HepG2 (cell line): ENCODE measurements at regions not wholly inside any gene's neighbourhood (a gene's known extent, or its start where the extent isn't known, plus 50 kb on each side); places are given as distances from the start of the nearest gene placed in this dataset.

Source experiments
- ATAC-seq: fragments of 200-7000 bp; cut with Tn5 transposase; 3 replicates; pipeline ENCODE4 v1.9.1; 2020; ENCODE audit warnings: mild to moderate bottlenecking, moderate library complexity
- BruUV-seq: library from RNA; stranded (reverse); fragments of 400-500 nt; replicated peaks from 2 replicates; lab custom pipeline; 2021; lab: Mats Ljungman, UMichigan
- CTCF ChIA-PET: fragments of 300-600 bp; formaldehyde crosslinking; extraction: SDS; loops from one replicate; lab custom pipeline; 2021; ENCODE audit warnings: low total read pairs, inconsistent platforms, low intra/inter-chr PET ratio; lab: Yijun Ruan, JAX
- POLR2A ChIA-PET: fragments of 350-600 bp; sonication (Branson Sonifier 250); formaldehyde crosslinking; loops from one replicate; lab custom pipeline; 2020; ENCODE audit warnings: antibody characterized with exemption, inconsistent platforms; lab: Yijun Ruan, JAX
- DNase-seq: peaks from one replicate; pipeline ENCODE4 v3.0.0-alpha.2; 2015; ENCODE audit warnings: low spot score
- FAIRE-seq: peaks from 3 replicates; lab custom pipeline; 2011; peaks lifted over from hg19 to GRCh38; lab: Jason Lieb, UNC
- H2AFZ ChIP-seq: one replicate; pipeline ENCODE4 v1.6.1; 2011; ENCODE audit warnings: low read length, inconsistent platforms
- H3K27ac ChIP-seq: fragments of 300-600 bp; 3 replicates; pipeline ENCODE4 v1.8.0; 2011; ENCODE audit warnings: mixed run types, mild to moderate bottlenecking, mixed read lengths, low read length, inconsistent platforms; ENCODE audit not compliant: insufficient read depth; ENCODE audit errors: extremely low read length
- H3K27me3 ChIP-seq, 2 experiments: fragments of 200-600 bp in 1 of 2; 2 replicates in 1 of 2; 3 replicates in 1 of 2; pipeline versions ENCODE4 v1.6.0 to v1.8.0; 2011; ENCODE audit warnings: low read length in 2 of 2, mild to moderate bottlenecking in 2 of 2, moderate library complexity in 2 of 2, inconsistent platforms in 1 of 2; ENCODE audit not compliant: insufficient read depth in 2 of 2, control insufficient read depth in 1 of 2
- H3K36me3 ChIP-seq, 2 experiments: fragments of 200-600 bp in 1 of 2; replicated peaks in 1 of 2; 2 replicates in 1 of 2; 3 replicates in 1 of 2; pipeline versions ENCODE4 v1.5.1 to v1.8.0; 2011; ENCODE audit warnings: low read length in 2 of 2, inconsistent platforms in 1 of 2; ENCODE audit not compliant: insufficient read depth in 2 of 2, control insufficient read depth in 1 of 2
- H3K4me1 ChIP-seq: 2 replicates; pipeline ENCODE4 v1.5.1; 2012; ENCODE audit warnings: low read length, inconsistent platforms; ENCODE audit not compliant: insufficient read depth
- H3K4me2 ChIP-seq: 2 replicates; pipeline ENCODE4 v1.6.0; 2011; ENCODE audit warnings: low read depth, low read length, inconsistent platforms
- H3K4me3 ChIP-seq, 3 experiments: fragments of 200-600 bp in 1 of 3; sonication (generic), shearing (Covaris generic) in 1 of 3; replicated peaks in 1 of 3; 2 replicates each; pipeline ENCODE4 v1.5.1; 2011 to 2016; ENCODE audit warnings: low read length in 3 of 3, inconsistent platforms in 2 of 3, low read depth in 2 of 3, mild to moderate bottlenecking in 2 of 3, control low read depth in 1 of 3, mixed read lengths in 1 of 3; ENCODE audit not compliant: insufficient read depth in 1 of 3
- H3K79me2 ChIP-seq: one replicate; pipeline ENCODE4 v1.6.1; 2011; ENCODE audit warnings: low read length, inconsistent platforms; ENCODE audit not compliant: insufficient read depth
- H3K9ac ChIP-seq: 2 replicates; pipeline ENCODE4 v1.6.0; 2011; ENCODE audit warnings: mild to moderate bottlenecking, low read depth, low read length, inconsistent platforms; ENCODE audit not compliant: insufficient read depth
- H3K9me3 ChIP-seq: 2 replicates; pipeline ENCODE4 v1.5.1; 2012; ENCODE audit warnings: mild to moderate bottlenecking, low read length
- H4K20me1 ChIP-seq: 2 replicates; pipeline ENCODE4 v1.6.0; 2011; ENCODE audit warnings: inconsistent platforms, mild to moderate bottlenecking, low read length, moderate library complexity; ENCODE audit not compliant: insufficient read depth
- CBX1 ChIP-seq: IDR thresholded peaks from one replicate; pipeline ENCODE4 v1.6.1; 2016; ENCODE audit warnings: antibody characterized with exemption, low read depth
- DR1 ChIP-seq: sonication (generic); formaldehyde crosslinking; IDR thresholded peaks from 2 replicates; pipeline ENCODE4 v1.8.0; 2021; ENCODE audit warnings: mild to moderate bottlenecking, missing genetic modification reagents, inconsistent platforms
- HMG20B ChIP-seq: conservative IDR thresholded peaks from 2 replicates; pipeline ENCODE4 v1.6.1; 2016; ENCODE audit warnings: missing genetic modification reagents, missing compliant biosample characterization
- HNRNPUL1 ChIP-seq: fragments of 200-400 bp; formaldehyde crosslinking; IDR thresholded peaks from 2 replicates; pipeline ENCODE4 v1.6.1; 2017; ENCODE audit warnings: low read depth, mild to moderate bottlenecking, low read length, moderate library complexity
- JUND ChIP-seq: sonication (generic); formaldehyde crosslinking; IDR thresholded peaks from 2 replicates; pipeline ENCODE4 v1.8.0; 2022; ENCODE audit warnings: mild to moderate bottlenecking, missing genetic modification reagents
- SKIL ChIP-seq: sonication (generic); formaldehyde crosslinking; IDR thresholded peaks from 2 replicates; pipeline ENCODE4 v1.8.0; 2022; ENCODE audit warnings: missing genetic modification reagents, mild to moderate bottlenecking, moderate library complexity, borderline replicate concordance
- SRF ChIP-seq: IDR thresholded peaks from 2 replicates; pipeline ENCODE4 v1.6.1; 2011; ENCODE audit warnings: mild to moderate bottlenecking, low read depth, low read length, moderate library complexity
- TBP ChIP-seq: sonication (generic); formaldehyde crosslinking; IDR thresholded peaks from 2 replicates; pipeline ENCODE4 v1.5.0; 2020; ENCODE audit warnings: missing genetic modification reagents
- TEAD2 ChIP-seq: sonication (generic); formaldehyde crosslinking; IDR thresholded peaks from 2 replicates; pipeline ENCODE4 v1.9.0; 2021; ENCODE audit warnings: missing genetic modification reagents
- ZNF567 ChIP-seq: sonication (generic); formaldehyde crosslinking; IDR thresholded peaks from 2 replicates; pipeline ENCODE4 v1.8.1; 2023; ENCODE audit warnings: mild to moderate bottlenecking, missing genetic modification reagents, borderline replicate concordance
- ZSCAN22 ChIP-seq: sonication (generic); formaldehyde crosslinking; IDR thresholded peaks from 2 replicates; pipeline ENCODE4 v1.4.0; 2020; ENCODE audit warnings: mild to moderate bottlenecking, missing genetic modification reagents
- WGBS: methylation state at CpG from one replicate; pipeline ENCODE4 v1.1.6; 2017; ENCODE audit warnings: low lambda C conversion rate; 5-methylcytosine and 5-hydroxymethylcytosine counted together
- in situ Hi-C: cut with HindIII; loops from 2 replicates; pipeline ENCODE4 v1.10.0; 2017; ENCODE audit warnings: low pct_unique_long_range_greater_than_20kb; ENCODE audit not compliant: extremely low pct_ligation_motif_present
- intact Hi-C: fragments of 100-400 bp; cut with micrococcal nuclease; formaldehyde crosslinking; loops from one replicate; pipeline ENCODE4 v1.10.0; 2022; ENCODE audit not compliant: unreplicated experiment

GRCh38 chr7:85509476-85509875 is 322.6 kb upstream of the SEMA3D start:
- in situ Hi-C loops, result no loop called here
- POLR2A ChIA-PET, result no interaction called here

More at GRCh38 chr7:85509476-85509875, 322.6 kb upstream of the SEMA3D start:
- Histone ChIP-seq H3K4me3 (no peak overlapping the region), H2AFZ (no peak overlapping the region), H4K20me1 (no peaks in the 10 kb centered on the region), H3K27ac (no peak overlapping the region), H3K9ac (no peak overlapping the region), H3K9me3 (no peaks in the 10 kb centered on the region), H3K79me2 (no peaks in the 10 kb centered on the region), H3K36me3 (no peaks in the 10 kb centered on the region), H3K4me2 (no peak overlapping the region), H3K27me3 (no peaks in the 10 kb centered on the region)
- FAIRE-seq, result no peak
- CTCF ChIA-PET, result no interaction called here
- no TSS peak for BruUV-seq
- 0% methylated on average over 2 of the region's 2 CpGs for WGBS
- intact Hi-C loops, result no loop called here
- ATAC-seq, result no peak
- TF ChIP-seq SRF (no peak), ZSCAN22 (no peak), DR1 (CRISPR knock-in tag) (no peak), ZNF567 (CRISPR knock-in tag) (no peak), TEAD2 (CRISPR knock-in tag) (no peak), CBX1 (no peak), TBP (CRISPR knock-in tag) (no peak), HMG20B (CRISPR knock-in tag) (no peak), HNRNPUL1 (no peak), JUND (no peak), SKIL (CRISPR knock-in tag) (no peak)
- TF ChIP-seq, all 625 proteins: peak for 0
- DNase-seq, result no peak
- no peaks in the 10 kb centered on the region for H3K4me1 ChIP-seq
